ENCODE measurements at regions not wholly inside any gene's neighbourhood (a gene's known extent, or its start where the extent isn't known, plus 50 kb on each side); places are given as distances from the start of the nearest gene placed in this dataset.
"Not testable (repeated sequence)": the region's sequence is repeated elsewhere in the genome, so short reads cannot be mapped to it uniquely, and the experiment has no call there.

DNA sequence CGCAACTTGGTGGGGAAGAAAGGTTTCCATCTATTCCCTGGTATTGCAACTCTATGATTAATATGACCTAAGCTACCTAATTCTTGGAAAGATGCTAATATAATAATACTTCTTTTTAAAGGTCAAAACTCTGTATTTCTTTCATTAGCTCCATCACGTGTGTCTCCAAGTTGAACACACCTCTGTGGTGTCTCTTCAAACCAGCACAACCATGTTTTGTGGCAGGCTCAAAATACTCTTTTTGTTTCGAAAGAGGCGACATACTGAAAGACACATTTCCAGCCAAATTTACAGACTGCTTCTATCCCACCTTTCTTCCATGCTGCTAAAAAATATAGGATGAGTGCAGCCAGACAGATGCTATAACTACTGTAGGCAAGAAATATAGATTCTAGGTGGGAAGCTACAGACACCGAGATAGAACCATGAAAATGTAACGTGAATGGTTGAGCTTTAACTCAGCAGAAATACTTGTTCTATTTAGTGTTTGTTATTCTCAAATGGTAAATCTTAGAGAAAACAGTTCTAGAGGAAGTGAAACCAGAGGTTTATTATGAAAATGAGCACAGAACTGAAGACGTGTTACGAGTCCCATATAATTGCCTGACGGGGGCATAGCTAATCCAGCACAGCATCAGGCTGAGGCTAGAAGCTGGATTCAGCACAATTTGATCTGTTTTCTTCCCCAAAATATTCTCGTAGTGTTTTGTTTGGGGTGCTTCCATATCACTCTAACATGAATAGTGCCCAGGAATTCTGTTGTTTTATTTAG, 991.5 kb upstream of the FANCL start:
- H3K27ac ChIP-seq (ENCODE audit: insufficient read depth, low read length, poor library complexity, severe bottlenecking): no peak overlapping the region
- no peaks in the 10 kb centered on the region for H3K4me1 Mint-ChIP-seq
- ATAC-seq (ENCODE audit: low read depth in 2 of 2): no peak

DNA sequence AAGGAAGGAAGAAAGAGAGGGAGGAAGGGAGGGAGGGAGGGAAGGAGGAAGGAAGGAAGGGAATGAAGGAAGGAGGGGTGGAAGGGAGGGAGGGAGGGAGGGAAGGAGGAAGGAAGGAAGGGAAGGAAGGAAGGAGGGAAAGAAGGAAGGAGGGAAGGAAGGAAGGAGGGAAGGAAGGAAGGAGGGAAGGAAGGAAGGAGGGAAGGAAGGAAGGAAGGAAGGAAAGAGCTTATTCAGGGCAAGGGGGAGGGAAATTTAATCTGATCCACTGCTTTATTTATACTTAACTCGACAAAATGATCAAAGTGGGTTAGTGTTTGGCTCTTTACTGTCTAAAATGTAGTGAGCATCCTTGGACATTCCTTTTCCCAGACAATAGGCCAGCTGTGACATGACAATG, 985.2 kb upstream of the FANCL start:
- not testable (repeated sequence) for H3K4me1 Mint-ChIP-seq; H3K4me3 ChIP-seq (ENCODE audit: low read depth, low read length); H3K4me1 ChIP-seq (ENCODE audit: control insufficient read depth, insufficient read depth, low read length, poor library complexity, severe bottlenecking); H3K9me3 ChIP-seq (ENCODE audit: control insufficient read depth in 2 of 2, low read length in 2 of 2); H3K27me3 ChIP-seq (ENCODE audit: control insufficient read depth, insufficient read depth, low read length); H3K27ac ChIP-seq (ENCODE audit: insufficient read depth, low read length, poor library complexity, severe bottlenecking); H3K4me3 Mint-ChIP-seq; ATAC-seq (ENCODE audit: low read depth in 2 of 2); H3K27me3 Mint-ChIP-seq; H3K9me3 Mint-ChIP-seq; DNase-seq; H3K36me3 Mint-ChIP-seq; H3K27ac Mint-ChIP-seq; H3K36me3 ChIP-seq (ENCODE audit: control insufficient read depth, insufficient read depth, low read length)

More for the DNA sequence above, 991.5 kb upstream of the FANCL start:
- no peaks in the 10 kb centered on the region for H3K36me3 ChIP-seq (ENCODE audit: control insufficient read depth, insufficient read depth, low read length)
- Mint-ChIP-seq H3K4me3 (no peak overlapping the region), H3K36me3 (no peaks in the 10 kb centered on the region), H3K9me3 (peaks cover 0 to 6% (median 2%) of the 10 kb centered on the region in 7 donors), H3K27ac (no peak overlapping the region), H3K27me3 (no peaks in the 10 kb centered on the region)
- no peaks in the 10 kb centered on the region for H3K4me1 ChIP-seq (ENCODE audit: control insufficient read depth, insufficient read depth, low read length, poor library complexity, severe bottlenecking)
- H3K4me3 ChIP-seq (ENCODE audit: low read depth, low read length): no peak overlapping the region
- no peaks in the 10 kb centered on the region for H3K27me3 ChIP-seq (ENCODE audit: control insufficient read depth, insufficient read depth, low read length)
- H3K9me3 ChIP-seq (ENCODE audit: control insufficient read depth in 2 of 2, low read length in 2 of 2): no peaks in the 10 kb centered on the region
- no peak for DNase-seq

DNA sequence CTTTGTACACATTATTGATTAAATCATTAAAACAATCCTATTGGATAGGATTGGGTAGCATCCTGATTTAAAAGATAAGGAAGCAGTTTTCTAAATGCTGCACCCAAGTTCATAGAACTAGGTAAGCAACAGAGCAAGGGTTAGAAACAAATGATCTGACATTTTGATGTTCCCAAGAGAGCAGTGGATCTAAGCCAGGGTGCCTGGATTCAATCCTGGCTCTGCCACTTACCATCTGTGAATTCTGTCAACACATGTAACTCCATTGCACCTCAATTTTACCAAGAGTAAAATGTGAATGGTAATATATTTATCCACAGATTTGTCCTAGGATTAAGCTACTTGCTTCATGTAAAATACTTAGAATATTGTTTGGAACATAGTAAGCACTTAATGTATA, 982.6 kb upstream of the FANCL start:
- Mint-ChIP-seq H3K36me3 (no peaks in the 10 kb centered on the region), H3K27me3 (no peaks in the 10 kb centered on the region), H3K4me1 (no peaks in the 10 kb centered on the region), H3K27ac (no peak overlapping the region), H3K4me3 (no peak overlapping the region), H3K9me3 (peaks cover 0 to 7% (median 0%) of the 10 kb centered on the region in 7 donors)
- Histone ChIP-seq H3K36me3 (ENCODE audit: control insufficient read depth, insufficient read depth, low read length) (no peaks in the 10 kb centered on the region), H3K9me3 (ENCODE audit: control insufficient read depth in 2 of 2, low read length in 2 of 2) (no peaks in the 10 kb centered on the region), H3K27me3 (ENCODE audit: control insufficient read depth, insufficient read depth, low read length) (no peaks in the 10 kb centered on the region), H3K4me1 (ENCODE audit: control insufficient read depth, insufficient read depth, low read length, poor library complexity, severe bottlenecking) (no peaks in the 10 kb centered on the region), H3K27ac (ENCODE audit: insufficient read depth, low read length, poor library complexity, severe bottlenecking) (no peak overlapping the region), H3K4me3 (ENCODE audit: low read depth, low read length) (no peak overlapping the region)
- ATAC-seq (ENCODE audit: low read depth in 2 of 2): no peak
- DNase-seq: no peak

DNA sequence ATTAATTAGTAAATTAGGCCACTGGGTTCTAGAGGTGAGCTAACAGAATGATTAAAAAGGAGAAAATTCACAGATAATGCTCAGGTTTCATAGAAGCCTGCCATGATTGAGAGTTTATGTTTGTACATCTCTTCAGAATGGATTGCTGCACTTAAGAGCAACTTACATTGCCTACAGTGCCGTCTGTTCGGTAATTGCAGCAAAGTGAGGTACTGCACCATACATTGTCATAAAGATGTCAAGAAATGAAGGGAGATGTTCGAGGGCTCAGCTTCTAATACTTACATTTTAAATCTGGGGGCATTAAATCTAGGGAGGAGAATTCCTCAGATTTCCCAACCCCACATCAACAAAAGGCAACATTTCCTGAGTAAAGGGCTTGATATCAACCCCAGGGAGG, 976.2 kb upstream of the FANCL start:
- DNase-seq: no peak
- no peak overlapping the region for H3K4me3 Mint-ChIP-seq
- Histone ChIP-seq H3K4me3 (ENCODE audit: low read depth, low read length) (no peak overlapping the region), H3K4me1 (ENCODE audit: control insufficient read depth, insufficient read depth, low read length, poor library complexity, severe bottlenecking) (no peaks in the 10 kb centered on the region), H3K27me3 (ENCODE audit: control insufficient read depth, insufficient read depth, low read length) (no peaks in the 10 kb centered on the region), H3K27ac (ENCODE audit: insufficient read depth, low read length, poor library complexity, severe bottlenecking) (no peak overlapping the region), H3K36me3 (ENCODE audit: control insufficient read depth, insufficient read depth, low read length) (no peaks in the 10 kb centered on the region), H3K9me3 (ENCODE audit: control insufficient read depth in 2 of 2, low read length in 2 of 2) (no peaks in the 10 kb centered on the region)
- no peaks in the 10 kb centered on the region for H3K4me1 Mint-ChIP-seq
- H3K27ac Mint-ChIP-seq: no peak overlapping the region
- ATAC-seq (ENCODE audit: low read depth in 2 of 2): no peak
- H3K27me3 Mint-ChIP-seq: no peaks in the 10 kb centered on the region
- peaks cover 0 to 2% (median 0%) of the 10 kb centered on the region in 7 donors for H3K9me3 Mint-ChIP-seq
- no peaks in the 10 kb centered on the region for H3K36me3 Mint-ChIP-seq

DNA sequence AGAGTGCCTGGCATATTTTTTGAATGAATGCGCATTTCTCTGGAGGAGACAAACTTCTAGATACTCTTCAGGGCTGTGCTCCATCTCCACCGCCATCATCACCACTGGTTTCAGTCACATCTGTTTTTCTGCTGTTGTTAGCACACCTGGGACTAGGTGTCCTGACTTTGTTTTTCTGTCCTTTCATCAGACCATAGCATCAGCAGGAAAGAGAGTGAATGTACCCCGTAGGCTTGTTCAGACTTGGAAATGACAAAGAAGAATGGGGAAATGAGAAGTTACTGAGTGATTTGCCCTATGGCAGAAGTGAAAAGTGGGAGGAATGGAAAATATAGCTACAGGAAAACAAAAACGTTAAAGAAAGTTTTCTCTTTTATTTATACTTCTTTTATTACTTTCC, 965.2 kb upstream of the FANCL start:
- H3K4me3 ChIP-seq (ENCODE audit: low read depth, low read length): no peak overlapping the region
- H3K9me3 ChIP-seq (ENCODE audit: control insufficient read depth in 2 of 2, low read length in 2 of 2): no peaks in the 10 kb centered on the region
- H3K36me3 ChIP-seq (ENCODE audit: control insufficient read depth, insufficient read depth, low read length): no peaks in the 10 kb centered on the region
- H3K27me3 ChIP-seq (ENCODE audit: control insufficient read depth, insufficient read depth, low read length): no peaks in the 10 kb centered on the region
- no peak overlapping the region for H3K27ac ChIP-seq (ENCODE audit: insufficient read depth, low read length, poor library complexity, severe bottlenecking)
- Mint-ChIP-seq H3K36me3 (no peaks in the 10 kb centered on the region), H3K9me3 (peaks cover 0 to 4% (median 0%) of the 10 kb centered on the region in 7 donors), H3K4me3 (no peak overlapping the region), H3K27me3 (no peaks in the 10 kb centered on the region), H3K4me1 (no peaks in the 10 kb centered on the region), H3K27ac (no peak overlapping the region)
- no peaks in the 10 kb centered on the region for H3K4me1 ChIP-seq (ENCODE audit: control insufficient read depth, insufficient read depth, low read length, poor library complexity, severe bottlenecking)
- ATAC-seq (ENCODE audit: low read depth in 2 of 2): no peak
- no peak for DNase-seq

DNA sequence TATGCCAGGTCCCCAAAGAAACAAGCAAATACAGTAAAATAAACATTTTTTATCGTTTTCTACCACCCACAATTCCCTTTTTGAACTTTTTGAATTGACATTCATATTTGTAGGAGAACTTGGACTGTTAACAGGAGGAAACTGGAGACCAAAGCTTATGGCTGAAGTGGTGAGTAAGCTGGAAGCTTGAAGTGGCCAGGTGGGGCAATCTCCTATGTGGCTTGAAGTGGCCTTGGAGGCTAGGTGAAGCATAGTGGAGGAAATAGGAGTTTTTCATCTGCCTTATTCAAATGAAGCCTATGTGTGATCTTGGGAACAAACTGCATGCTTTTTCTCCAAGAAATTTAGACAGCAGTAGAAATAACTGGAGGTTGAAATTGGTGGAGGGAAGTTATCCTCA, 962.9 kb upstream of the FANCL start:
- Mint-ChIP-seq H3K27me3 (no peaks in the 10 kb centered on the region), H3K9me3 (peaks cover 0 to 1% (median 0%) of the 10 kb centered on the region in 7 donors), H3K27ac (no peak overlapping the region), H3K4me1 (no peaks in the 10 kb centered on the region), H3K36me3 (no peaks in the 10 kb centered on the region), H3K4me3 (no peak overlapping the region)
- Histone ChIP-seq H3K36me3 (ENCODE audit: control insufficient read depth, insufficient read depth, low read length) (no peaks in the 10 kb centered on the region), H3K4me1 (ENCODE audit: control insufficient read depth, insufficient read depth, low read length, poor library complexity, severe bottlenecking) (no peaks in the 10 kb centered on the region), H3K27ac (ENCODE audit: insufficient read depth, low read length, poor library complexity, severe bottlenecking) (no peak overlapping the region), H3K9me3 (ENCODE audit: control insufficient read depth in 2 of 2, low read length in 2 of 2) (no peaks in the 10 kb centered on the region), H3K4me3 (ENCODE audit: low read depth, low read length) (no peak overlapping the region), H3K27me3 (ENCODE audit: control insufficient read depth, insufficient read depth, low read length) (no peaks in the 10 kb centered on the region)
- ATAC-seq (ENCODE audit: low read depth in 2 of 2) (no peak), DNase-seq (no peak)

DNA sequence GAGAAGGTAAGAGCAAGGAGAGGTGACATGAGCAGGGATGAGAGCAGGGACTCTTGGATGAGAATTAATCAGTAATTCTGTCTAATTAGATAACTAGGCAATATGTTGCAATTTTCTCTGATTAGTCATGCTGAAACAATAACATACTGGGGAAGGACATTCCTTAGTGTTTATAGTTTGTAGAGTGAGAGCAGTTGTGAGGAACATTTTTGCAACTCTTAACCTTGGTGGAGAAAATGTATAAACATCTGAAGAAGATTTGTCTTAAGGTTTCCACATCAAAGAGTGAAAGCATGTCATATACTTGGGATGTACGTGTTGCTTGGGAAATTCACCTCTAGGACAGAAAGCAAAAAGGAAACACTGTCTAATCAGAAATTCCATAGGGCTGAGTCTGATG, 955.4 kb upstream of the FANCL start:
- H3K4me1 ChIP-seq (ENCODE audit: control insufficient read depth, insufficient read depth, low read length, poor library complexity, severe bottlenecking): no peaks in the 10 kb centered on the region
- no peaks in the 10 kb centered on the region for H3K27me3 Mint-ChIP-seq
- H3K36me3 Mint-ChIP-seq: no peaks in the 10 kb centered on the region
- H3K9me3 ChIP-seq (ENCODE audit: control insufficient read depth in 2 of 2, low read length in 2 of 2): no peaks in the 10 kb centered on the region
- H3K27ac Mint-ChIP-seq: no peak overlapping the region
- H3K9me3 Mint-ChIP-seq: peaks cover 0 to 3% (median 1%) of the 10 kb centered on the region in 7 donors
- H3K27me3 ChIP-seq (ENCODE audit: control insufficient read depth, insufficient read depth, low read length): no peaks in the 10 kb centered on the region
- no peaks in the 10 kb centered on the region for H3K4me1 Mint-ChIP-seq
- no peak for DNase-seq
- no peaks in the 10 kb centered on the region for H3K36me3 ChIP-seq (ENCODE audit: control insufficient read depth, insufficient read depth, low read length)
- no peak for ATAC-seq (ENCODE audit: low read depth in 2 of 2)
- H3K27ac ChIP-seq (ENCODE audit: insufficient read depth, low read length, poor library complexity, severe bottlenecking): no peak overlapping the region
- no peak overlapping the region for H3K4me3 ChIP-seq (ENCODE audit: low read depth, low read length)
- no peak overlapping the region for H3K4me3 Mint-ChIP-seq

DNA sequence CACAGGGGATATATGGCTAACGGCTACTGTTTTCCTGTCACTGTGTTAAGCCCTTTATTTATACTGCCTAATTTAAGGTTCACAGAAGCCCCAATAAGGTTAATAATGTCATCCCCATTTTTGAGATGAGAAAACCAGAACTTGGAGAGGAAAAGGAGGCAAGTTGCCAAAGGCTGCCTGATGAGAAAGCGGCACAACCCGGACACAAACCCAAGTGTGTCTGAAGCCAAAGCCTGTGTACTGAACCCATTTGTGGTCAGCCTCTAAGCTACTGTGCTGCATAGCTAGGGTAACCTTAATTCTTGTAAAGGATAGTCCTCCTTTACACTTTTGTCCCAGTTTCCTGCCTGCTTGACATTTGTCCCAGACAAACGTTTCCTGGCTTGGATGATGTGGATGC, 954.7 kb upstream of the FANCL start:
- Mint-ChIP-seq H3K27me3 (no peaks in the 10 kb centered on the region), H3K27ac (no peak overlapping the region), H3K36me3 (no peaks in the 10 kb centered on the region), H3K9me3 (peaks cover 0 to 3% (median 1%) of the 10 kb centered on the region in 7 donors), H3K4me1 (no peaks in the 10 kb centered on the region), H3K4me3 (no peak overlapping the region)
- no peaks in the 10 kb centered on the region for H3K27me3 ChIP-seq (ENCODE audit: control insufficient read depth, insufficient read depth, low read length)
- H3K9me3 ChIP-seq (ENCODE audit: control insufficient read depth in 2 of 2, low read length in 2 of 2): no peaks in the 10 kb centered on the region
- no peak overlapping the region for H3K4me3 ChIP-seq (ENCODE audit: low read depth, low read length)
- no peak overlapping the region for H3K27ac ChIP-seq (ENCODE audit: insufficient read depth, low read length, poor library complexity, severe bottlenecking)
- no peaks in the 10 kb centered on the region for H3K4me1 ChIP-seq (ENCODE audit: control insufficient read depth, insufficient read depth, low read length, poor library complexity, severe bottlenecking)
- DNase-seq (no peak), ATAC-seq (ENCODE audit: low read depth in 2 of 2) (no peak)
- no peaks in the 10 kb centered on the region for H3K36me3 ChIP-seq (ENCODE audit: control insufficient read depth, insufficient read depth, low read length)

Data from CD4-positive, CD25-positive, alpha-beta regulatory T cell (primary cell).